Upper lobe of left lung (tissue), 4 donors: ENCODE measurements at regions not wholly inside any gene's neighbourhood (a gene's known extent, or its start where the extent isn't known, plus 50 kb on each side); places are given as distances from the start of the nearest gene placed in this dataset.

Source experiments
- EP300 ChIP-seq, 4 donors: sonication (generic); formaldehyde crosslinking; IDR thresholded peaks; one replicate each; pipeline ENCODE4 v1.5.1; 2017; ENCODE audit warnings: antibody characterized with exemption in 4 of 4, control low read depth in 2 of 4
- TF ChIP-seq, protein P1 (sequence below), 6 experiments: fragments of 450-650 bp in 4 of 6; fragments of 200-600 bp in 2 of 6; sonication (generic) in 2 of 6; IDR thresholded peaks; one replicate each; pipeline ENCODE4 v1.5.1; 2016 to 2019; ENCODE audit warnings: antibody characterized with exemption in 6 of 6

DNA sequence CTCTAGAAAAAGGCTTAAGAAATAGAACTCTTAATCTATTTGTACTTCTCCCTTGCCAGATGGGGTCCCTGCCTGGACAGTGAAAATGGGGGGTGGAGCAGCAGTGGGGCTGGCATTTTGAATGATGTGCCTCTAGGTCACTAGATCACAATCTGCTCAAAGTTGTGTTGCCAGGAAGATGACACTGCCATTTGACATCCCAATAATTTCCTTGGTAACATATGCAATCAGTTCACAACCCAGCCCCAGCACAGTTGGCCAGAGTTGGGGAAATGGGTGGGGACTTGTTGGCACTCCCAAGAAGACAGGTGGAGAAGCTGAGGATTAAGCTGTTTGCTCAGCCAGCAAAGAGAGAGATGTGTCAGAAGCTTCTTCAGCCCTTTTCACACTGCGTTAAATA, 558.3 kb upstream of the KLHL29 start:
- TF ChIP-seq, protein P1, sequence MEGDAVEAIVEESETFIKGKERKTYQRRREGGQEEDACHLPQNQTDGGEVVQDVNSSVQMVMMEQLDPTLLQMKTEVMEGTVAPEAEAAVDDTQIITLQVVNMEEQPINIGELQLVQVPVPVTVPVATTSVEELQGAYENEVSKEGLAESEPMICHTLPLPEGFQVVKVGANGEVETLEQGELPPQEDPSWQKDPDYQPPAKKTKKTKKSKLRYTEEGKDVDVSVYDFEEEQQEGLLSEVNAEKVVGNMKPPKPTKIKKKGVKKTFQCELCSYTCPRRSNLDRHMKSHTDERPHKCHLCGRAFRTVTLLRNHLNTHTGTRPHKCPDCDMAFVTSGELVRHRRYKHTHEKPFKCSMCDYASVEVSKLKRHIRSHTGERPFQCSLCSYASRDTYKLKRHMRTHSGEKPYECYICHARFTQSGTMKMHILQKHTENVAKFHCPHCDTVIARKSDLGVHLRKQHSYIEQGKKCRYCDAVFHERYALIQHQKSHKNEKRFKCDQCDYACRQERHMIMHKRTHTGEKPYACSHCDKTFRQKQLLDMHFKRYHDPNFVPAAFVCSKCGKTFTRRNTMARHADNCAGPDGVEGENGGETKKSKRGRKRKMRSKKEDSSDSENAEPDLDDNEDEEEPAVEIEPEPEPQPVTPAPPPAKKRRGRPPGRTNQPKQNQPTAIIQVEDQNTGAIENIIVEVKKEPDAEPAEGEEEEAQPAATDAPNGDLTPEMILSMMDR (IDR thresholded peaks at IDR 0.05) = no peak
- TF ChIP-seq EP300 (IDR thresholded peaks at IDR 0.05) = no peak
